Activated B cell treated with CpG ODN at 0.5 μM for 24 hours (primary cell): ENCODE measurements at regions not wholly inside any gene's neighbourhood (a gene's known extent, or its start where the extent isn't known, plus 50 kb on each side); places are given as distances from the start of the nearest gene placed in this dataset.

Experiments used
- ATAC-seq: fragments of 200-7000 bp; cut with Tn5 transposase; one replicate; pipeline ENCODE4 v1.10.0; 2021; ENCODE audit warnings: low read depth, mild to moderate bottlenecking, moderate library complexity
- CTCF ChIA-PET: fragments of 350-600 bp; sonication (Branson Sonifier 250); formaldehyde crosslinking; loops from one replicate; lab custom pipeline; 2021; ENCODE audit warnings: antibody characterized with exemption; lab: Charles Lee
- POLR2A ChIA-PET: fragments of 350-600 bp; sonication (Branson Sonifier 250); formaldehyde crosslinking; loops from one replicate; lab custom pipeline; 2021; ENCODE audit warnings: antibody characterized with exemption; lab: Charles Lee
- DNase-seq: peaks from one replicate; pipeline ENCODE4 v3.0.0; 2022
- H3K27ac Mint-ChIP-seq: one replicate; pipeline ENCODE4 v1.8.0; 2020; ENCODE audit warnings: mixed read lengths
- H3K27me3 Mint-ChIP-seq: one replicate; pipeline ENCODE4 v1.8.0; 2021; ENCODE audit warnings: mixed read lengths
- H3K36me3 Mint-ChIP-seq: one replicate; pipeline ENCODE4 v1.8.0; 2021; ENCODE audit warnings: low read depth, mixed read lengths
- H3K4me1 Mint-ChIP-seq: one replicate; pipeline ENCODE4 v1.8.0; 2021; ENCODE audit warnings: mixed read lengths
- H3K4me3 Mint-ChIP-seq: one replicate; pipeline ENCODE4 v1.8.0; 2020; ENCODE audit warnings: mild to moderate bottlenecking, mixed read lengths
- H3K9me3 Mint-ChIP-seq: one replicate; pipeline ENCODE4 v1.8.0; 2020; ENCODE audit warnings: mixed read lengths
- intact Hi-C: fragments of 100-400 bp; cut with micrococcal nuclease; formaldehyde crosslinking; loops from one replicate; pipeline ENCODE4 v1.15.1; 2024
- TF ChIP-seq, protein P1 (sequence below): fragments of 200-600 bp; IDR thresholded peaks from one replicate; pipeline ENCODE4 v1.8.0; 2022; ENCODE audit warnings: antibody characterized with exemption, mild to moderate bottlenecking

DNA sequence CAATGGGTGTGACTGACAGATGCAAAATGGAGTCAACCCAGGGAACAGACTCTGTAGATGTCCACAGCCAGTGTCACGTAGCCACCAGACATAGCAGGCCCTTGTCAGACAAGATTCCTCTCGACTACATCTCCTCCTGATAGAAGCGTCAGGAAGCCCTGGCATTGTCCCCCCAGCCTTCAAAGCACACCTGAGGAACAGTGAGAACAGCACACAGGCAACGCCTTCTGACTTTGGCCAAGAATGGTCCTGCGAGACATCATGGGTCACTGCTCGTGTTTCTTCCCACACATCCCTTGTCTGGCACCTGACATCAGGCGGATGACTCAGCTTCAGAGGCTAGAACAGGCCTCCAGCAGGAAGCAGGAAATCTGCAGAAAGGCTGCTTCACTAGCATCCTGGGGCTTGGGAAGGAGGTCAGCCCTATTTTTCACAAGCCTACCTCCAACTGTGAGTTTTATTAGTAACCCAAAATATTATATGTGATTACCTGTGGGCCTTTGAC is 52.8 kb upstream of the GPR26 start:
- TF ChIP-seq, protein P1, sequence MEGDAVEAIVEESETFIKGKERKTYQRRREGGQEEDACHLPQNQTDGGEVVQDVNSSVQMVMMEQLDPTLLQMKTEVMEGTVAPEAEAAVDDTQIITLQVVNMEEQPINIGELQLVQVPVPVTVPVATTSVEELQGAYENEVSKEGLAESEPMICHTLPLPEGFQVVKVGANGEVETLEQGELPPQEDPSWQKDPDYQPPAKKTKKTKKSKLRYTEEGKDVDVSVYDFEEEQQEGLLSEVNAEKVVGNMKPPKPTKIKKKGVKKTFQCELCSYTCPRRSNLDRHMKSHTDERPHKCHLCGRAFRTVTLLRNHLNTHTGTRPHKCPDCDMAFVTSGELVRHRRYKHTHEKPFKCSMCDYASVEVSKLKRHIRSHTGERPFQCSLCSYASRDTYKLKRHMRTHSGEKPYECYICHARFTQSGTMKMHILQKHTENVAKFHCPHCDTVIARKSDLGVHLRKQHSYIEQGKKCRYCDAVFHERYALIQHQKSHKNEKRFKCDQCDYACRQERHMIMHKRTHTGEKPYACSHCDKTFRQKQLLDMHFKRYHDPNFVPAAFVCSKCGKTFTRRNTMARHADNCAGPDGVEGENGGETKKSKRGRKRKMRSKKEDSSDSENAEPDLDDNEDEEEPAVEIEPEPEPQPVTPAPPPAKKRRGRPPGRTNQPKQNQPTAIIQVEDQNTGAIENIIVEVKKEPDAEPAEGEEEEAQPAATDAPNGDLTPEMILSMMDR = no peak
- ChIA-PET POLR2A (no interaction called here), CTCF (no interaction called here)

DNA sequence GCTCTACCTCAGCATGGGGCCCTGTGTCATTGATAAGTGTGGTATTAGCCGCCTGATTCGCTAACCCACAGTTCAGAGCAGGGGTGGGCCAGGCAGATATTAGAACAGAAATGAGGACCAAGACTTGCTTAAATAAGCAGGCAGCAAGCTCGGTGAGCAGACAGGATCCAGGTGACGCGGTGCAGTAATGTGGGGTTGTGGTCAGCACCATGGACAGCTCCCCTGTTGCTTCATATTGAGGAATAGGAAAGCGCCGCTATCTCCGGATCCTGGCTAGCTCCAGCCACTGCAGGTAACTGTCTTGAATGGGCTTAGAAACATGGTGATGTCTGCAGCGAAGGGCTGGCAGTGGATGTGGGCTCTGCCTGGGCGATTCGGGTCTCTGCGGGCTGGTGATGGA is 51.3 kb upstream of the GPR26 start:
- Mint-ChIP-seq H3K4me3 (no peak overlapping the region), H3K4me1 (no peaks in the 10 kb centered on the region), H3K27ac (no peak overlapping the region), H3K27me3 (peaks cover 11% of the 10 kb centered on the region), H3K9me3 (no peaks in the 10 kb centered on the region), H3K36me3 (no peaks in the 10 kb centered on the region)
- CTCF ChIA-PET = no interaction called here
- TF ChIP-seq, protein P1 = no peak
- DNase-seq (peak; percentile 18), ATAC-seq (no peak)
- POLR2A ChIA-PET = no interaction called here
- intact Hi-C loops = no loop called here

More for the DNA sequence above, 52.8 kb upstream of the GPR26 start:
- Mint-ChIP-seq H3K9me3 (no peaks in the 10 kb centered on the region), H3K27ac (no peak overlapping the region), H3K36me3 (no peaks in the 10 kb centered on the region), H3K4me3 (no peak overlapping the region), H3K4me1 (no peaks in the 10 kb centered on the region), H3K27me3 (peaks cover 12% of the 10 kb centered on the region)
- ATAC-seq = no peak
- DNase-seq = no peak
- intact Hi-C loops = no loop called here
